ENCODE measurements at regions not wholly inside any gene's neighbourhood (a gene's known extent, or its start where the extent isn't known, plus 50 kb on each side); places are given as distances from the start of the nearest gene placed in this dataset.
A peak's percentile ranks its signal among the peaks of the same experiment; 100 is the strongest.

GRCh38 chr10:33569702-33570101 lies 235.2 kb upstream of the NRP1 start:
- DNase-seq (ENCODE audit: low read depth in 4 of 4, low spot score in 3 of 4), result no peak

- DNase-seq (ENCODE audit: low read depth in 4 of 4, low spot score in 3 of 4), result peak in 1 of 4 donors; percentile 7
These were observed 232.0 kb upstream of the NRP1 start for GRCh38 chr10:33566426-33566825.

- DNase-seq (ENCODE audit: low read depth in 4 of 4, low spot score in 3 of 4), result no peak
These were observed 231.5 kb upstream of the NRP1 start for GRCh38 chr10:33566001-33566400.

- no peak for DNase-seq (ENCODE audit: low read depth in 4 of 4, low spot score in 3 of 4)
These were observed 230.8 kb upstream of the NRP1 start for GRCh38 chr10:33565231-33565630.

GRCh38 chr10:33559105-33559504 lies 224.6 kb upstream of the NRP1 start:
- no peak for DNase-seq (ENCODE audit: low read depth in 4 of 4, low spot score in 3 of 4)

- no peak for DNase-seq (ENCODE audit: low read depth in 4 of 4, low spot score in 3 of 4)
These were observed 222.8 kb upstream of the NRP1 start for GRCh38 chr10:33557313-33557712.

- no peak for DNase-seq (ENCODE audit: low read depth in 4 of 4, low spot score in 3 of 4)
These were observed 222.2 kb upstream of the NRP1 start for GRCh38 chr10:33556620-33557019.

- DNase-seq (ENCODE audit: low read depth in 4 of 4, low spot score in 3 of 4), result no peak
These were observed 221.6 kb upstream of the NRP1 start for GRCh38 chr10:33556103-33556502.

GRCh38 chr10:33553748-33554571 lies 219.5 kb upstream of the NRP1 start:
- no peak for DNase-seq (ENCODE audit: low read depth in 4 of 4, low spot score in 3 of 4)

- DNase-seq (ENCODE audit: low read depth in 4 of 4, low spot score in 3 of 4), result no peak
These were observed 217.8 kb upstream of the NRP1 start for GRCh38 chr10:33552290-33552689.

GRCh38 chr10:33550811-33551210 lies 216.3 kb upstream of the NRP1 start:
- no peak for DNase-seq (ENCODE audit: low read depth in 4 of 4, low spot score in 3 of 4)

- DNase-seq (ENCODE audit: low read depth in 4 of 4, low spot score in 3 of 4), result no peak
These were observed 213.5 kb upstream of the NRP1 start for GRCh38 chr10:33547976-33548375.

GRCh38 chr10:33546031-33546430 lies 211.6 kb upstream of the NRP1 start:
- DNase-seq (ENCODE audit: low read depth in 4 of 4, low spot score in 3 of 4), result no peak

- DNase-seq (ENCODE audit: low read depth in 4 of 4, low spot score in 3 of 4), result no peak
These were observed 208.5 kb upstream of the NRP1 start for GRCh38 chr10:33542752-33543505.

- no peak for DNase-seq (ENCODE audit: low read depth in 4 of 4, low spot score in 3 of 4)
These were observed 204.6 kb upstream of the NRP1 start for GRCh38 chr10:33539116-33539515.

- no peak for DNase-seq (ENCODE audit: low read depth in 4 of 4, low spot score in 3 of 4)
These were observed 202.6 kb upstream of the NRP1 start for GRCh38 chr10:33537066-33537465.

- no peak for DNase-seq (ENCODE audit: low read depth in 4 of 4, low spot score in 3 of 4)
These were observed 202.0 kb upstream of the NRP1 start for GRCh38 chr10:33536508-33536907.

- DNase-seq (ENCODE audit: low read depth in 4 of 4, low spot score in 3 of 4), result no peak
These were observed 201.4 kb upstream of the NRP1 start for GRCh38 chr10:33535866-33536265.

- DNase-seq (ENCODE audit: low read depth in 4 of 4, low spot score in 3 of 4), result no peak
These were observed 199.9 kb upstream of the NRP1 start for GRCh38 chr10:33534416-33534815.

- no peak for DNase-seq (ENCODE audit: low read depth in 4 of 4, low spot score in 3 of 4)
These were observed 199.1 kb upstream of the NRP1 start for GRCh38 chr10:33533612-33534011.

GRCh38 chr10:33532901-33533300 lies 198.4 kb upstream of the NRP1 start:
- no peak for DNase-seq (ENCODE audit: low read depth in 4 of 4, low spot score in 3 of 4)

GRCh38 chr10:33529234-33529633 lies 194.8 kb upstream of the NRP1 start:
- no peak for DNase-seq (ENCODE audit: low read depth in 4 of 4, low spot score in 3 of 4)

All from right renal pelvis (tissue), 4 donors.